ENCODE measurements at regions not wholly inside any gene's neighbourhood (a gene's known extent, or its start where the extent isn't known, plus 50 kb on each side); places are given as distances from the start of the nearest gene placed in this dataset.

DNA sequence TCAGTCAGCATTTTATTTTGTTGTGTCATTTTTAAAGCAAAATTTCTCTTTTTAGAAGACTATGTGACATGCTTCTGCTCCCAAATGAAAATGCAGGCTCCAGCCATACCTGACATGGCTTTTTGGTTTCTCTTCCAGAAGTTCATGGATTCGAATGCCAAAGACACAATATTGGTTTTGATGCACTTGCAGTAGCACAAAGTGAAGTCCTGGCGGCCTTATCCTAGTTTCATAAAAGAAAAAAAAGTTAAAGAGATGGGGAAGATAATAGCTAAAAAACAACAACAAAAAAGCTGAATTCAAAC, 62.7 kb downstream of the NR2F2 start:
- TF ChIP-seq, protein P1, sequence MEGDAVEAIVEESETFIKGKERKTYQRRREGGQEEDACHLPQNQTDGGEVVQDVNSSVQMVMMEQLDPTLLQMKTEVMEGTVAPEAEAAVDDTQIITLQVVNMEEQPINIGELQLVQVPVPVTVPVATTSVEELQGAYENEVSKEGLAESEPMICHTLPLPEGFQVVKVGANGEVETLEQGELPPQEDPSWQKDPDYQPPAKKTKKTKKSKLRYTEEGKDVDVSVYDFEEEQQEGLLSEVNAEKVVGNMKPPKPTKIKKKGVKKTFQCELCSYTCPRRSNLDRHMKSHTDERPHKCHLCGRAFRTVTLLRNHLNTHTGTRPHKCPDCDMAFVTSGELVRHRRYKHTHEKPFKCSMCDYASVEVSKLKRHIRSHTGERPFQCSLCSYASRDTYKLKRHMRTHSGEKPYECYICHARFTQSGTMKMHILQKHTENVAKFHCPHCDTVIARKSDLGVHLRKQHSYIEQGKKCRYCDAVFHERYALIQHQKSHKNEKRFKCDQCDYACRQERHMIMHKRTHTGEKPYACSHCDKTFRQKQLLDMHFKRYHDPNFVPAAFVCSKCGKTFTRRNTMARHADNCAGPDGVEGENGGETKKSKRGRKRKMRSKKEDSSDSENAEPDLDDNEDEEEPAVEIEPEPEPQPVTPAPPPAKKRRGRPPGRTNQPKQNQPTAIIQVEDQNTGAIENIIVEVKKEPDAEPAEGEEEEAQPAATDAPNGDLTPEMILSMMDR (IDR thresholded peaks at IDR 0.05) = no peak
- TF ChIP-seq POLR2A (IDR thresholded peaks at IDR 0.05) (no peak), POLR2AphosphoS5 (IDR thresholded peaks at IDR 0.05) (no peak)
